GM23338 (cell line): ENCODE measurements at regions not wholly inside any gene's neighbourhood (a gene's known extent, or its start where the extent isn't known, plus 50 kb on each side); places are given as distances from the start of the nearest gene placed in this dataset.
A peak's percentile ranks its signal among the peaks of the same experiment; 100 is the strongest.

Experiments
- ATAC-seq: fragments of 200-7000 bp; cut with Tn5 transposase; 3 replicates; pipeline ENCODE4 v1.9.1; 2020
- DNase-seq: peaks from one replicate; pipeline ENCODE4 v3.0.0-alpha.2; 2015; ENCODE audit warnings: low spot score
- H2AFZ ChIP-seq: fragments of 200-600 bp; sonication (generic); 2 replicates; pipeline ENCODE4 v1.8.0; 2016; ENCODE audit warnings: antibody characterized with exemption, mild to moderate bottlenecking, moderate library complexity
- H3F3A ChIP-seq: fragments of 200-600 bp; sonication (generic); replicated peaks from 2 replicates; pipeline ENCODE4 v1.8.0; 2017; ENCODE audit warnings: antibody characterized with exemption, mixed run types, low read depth
- H3K27ac ChIP-seq: fragments of 200-600 bp; sonication (generic); 2 replicates; pipeline ENCODE4 v1.6.1; 2016; ENCODE audit warnings: low read depth
- H3K27me3 ChIP-seq: fragments of 200-600 bp; sonication (generic); 2 replicates; pipeline ENCODE4 v1.8.0; 2016; ENCODE audit warnings: mild to moderate bottlenecking, mixed run types, moderate library complexity; ENCODE audit not compliant: insufficient read depth
- H3K36me3 ChIP-seq: fragments of 200-600 bp; sonication (generic); 2 replicates; pipeline ENCODE4 v1.8.0; 2016; ENCODE audit warnings: mild to moderate bottlenecking; ENCODE audit not compliant: insufficient read depth
- H3K4me1 ChIP-seq: fragments of 200-600 bp; sonication (generic); 2 replicates; pipeline ENCODE4 v1.8.0; 2016; ENCODE audit warnings: mild to moderate bottlenecking, moderate library complexity; ENCODE audit not compliant: insufficient read depth
- H3K4me2 ChIP-seq: fragments of 200-600 bp; sonication (generic); 2 replicates; pipeline ENCODE4 v1.7.1; 2017; ENCODE audit warnings: mixed run types
- H3K4me3 ChIP-seq: fragments of 200-600 bp; sonication (generic); 2 replicates; pipeline ENCODE4 v1.6.1; 2016; ENCODE audit warnings: mixed run types
- H3K79me2 ChIP-seq: fragments of 200-600 bp; sonication (generic); replicated peaks from 2 replicates; pipeline ENCODE4 v1.8.0; 2017; ENCODE audit warnings: mild to moderate bottlenecking; ENCODE audit not compliant: insufficient read depth
- H3K9me2 ChIP-seq: fragments of 200-600 bp; sonication (generic); 2 replicates; pipeline ENCODE4 v1.8.0; 2017; ENCODE audit not compliant: insufficient read depth
- H4K20me1 ChIP-seq: fragments of 200-600 bp; sonication (generic); replicated peaks from 2 replicates; pipeline ENCODE4 v1.8.0; 2017; ENCODE audit warnings: mild to moderate bottlenecking; ENCODE audit not compliant: insufficient read depth
- H3K27ac Mint-ChIP-seq: 2 replicates; pipeline ENCODE4 v1.8.0; 2020; ENCODE audit warnings: inconsistent platforms, mild to moderate bottlenecking, moderate library complexity, mixed read lengths
- H3K27me3 Mint-ChIP-seq: 3 replicates; pipeline ENCODE4 v1.8.0; 2022; ENCODE audit warnings: low read depth, mild to moderate bottlenecking, moderate library complexity, mixed read lengths, inconsistent platforms; ENCODE audit not compliant: insufficient read depth, poor library complexity
- H3K36me3 Mint-ChIP-seq: 3 replicates; pipeline ENCODE4 v1.8.0; 2021; ENCODE audit warnings: low read depth, mild to moderate bottlenecking, inconsistent platforms, moderate library complexity, mixed read lengths
- H3K4me1 Mint-ChIP-seq: 3 replicates; pipeline ENCODE4 v1.8.0; 2020; ENCODE audit warnings: mild to moderate bottlenecking, inconsistent platforms, mixed read lengths
- H3K4me3 Mint-ChIP-seq: 3 replicates; pipeline ENCODE4 v1.8.0; 2021; ENCODE audit warnings: moderate library complexity, mild to moderate bottlenecking, inconsistent platforms, mixed read lengths
- H3K9me3 Mint-ChIP-seq: 3 replicates; pipeline ENCODE4 v1.8.0; 2020; ENCODE audit warnings: moderate library complexity, mild to moderate bottlenecking, inconsistent platforms, mixed read lengths
- CREB1 ChIP-seq: fragments of 250-450 bp; sonication (Bioruptor Pico); IDR thresholded peaks from 2 replicates; pipeline ENCODE4 v1.5.0; 2020; ENCODE audit warnings: low read depth, mild to moderate bottlenecking, moderate library complexity
- EZH2 ChIP-seq: fragments of 200-600 bp; sonication (generic); IDR thresholded peaks from one replicate; pipeline ENCODE4 v1.8.0; 2017; ENCODE audit warnings: antibody characterized with exemption, mild to moderate bottlenecking, low read depth; ENCODE audit not compliant: unreplicated experiment
- NANOG ChIP-seq: IDR thresholded peaks from 2 replicates; pipeline ENCODE4 v1.6.1; 2016; ENCODE audit warnings: antibody characterized with exemption, borderline replicate concordance
- POLR2AphosphoS5 ChIP-seq: IDR thresholded peaks from 2 replicates; pipeline ENCODE4 v1.6.1; 2016; ENCODE audit warnings: antibody characterized with exemption, low read depth
- TF ChIP-seq, protein P1 (sequence below), 2 experiments: fragments of 200-600 bp in 1 of 2; sonication (generic) in 1 of 2; conservative IDR thresholded peaks; 2 replicates each; pipeline versions ENCODE4 v1.5.1 to v1.6.1; 2016 to 2017; ENCODE audit warnings: antibody characterized with exemption in 2 of 2, low read depth in 2 of 2, mild to moderate bottlenecking in 2 of 2, moderate library complexity in 1 of 2
- TF ChIP-seq, protein P2 (sequence below): IDR thresholded peaks from 2 replicates; pipeline ENCODE4 v1.6.1; 2016; ENCODE audit warnings: antibody characterized with exemption

DNA sequence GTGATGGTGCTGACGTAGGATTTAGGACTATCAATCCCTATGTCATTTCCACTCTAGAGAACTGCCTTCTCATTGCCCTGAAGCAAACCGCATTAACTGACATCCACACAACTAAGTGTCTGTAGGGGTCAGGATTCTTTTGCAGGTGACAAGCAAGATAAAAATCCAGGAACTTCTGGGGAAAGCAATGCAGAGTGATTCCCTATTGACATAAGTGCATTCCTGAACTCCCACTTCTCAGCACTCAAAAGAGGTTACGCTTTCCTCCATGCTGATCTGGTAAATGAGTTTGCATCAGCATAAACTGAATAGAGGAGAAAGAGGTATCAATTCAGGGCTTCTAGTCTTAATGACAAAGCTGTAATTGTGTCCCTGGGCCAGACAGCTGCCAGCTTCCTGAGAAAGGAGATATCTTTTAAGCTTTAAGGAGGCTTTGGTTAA, 224.6 kb upstream of the ISX start:
- peak overlapping the region; percentile 56; the same call in 1 of the 2 replicates for H3K4me2 ChIP-seq
- H2AFZ ChIP-seq, result no peak overlapping the region
- TF ChIP-seq, protein P1, sequence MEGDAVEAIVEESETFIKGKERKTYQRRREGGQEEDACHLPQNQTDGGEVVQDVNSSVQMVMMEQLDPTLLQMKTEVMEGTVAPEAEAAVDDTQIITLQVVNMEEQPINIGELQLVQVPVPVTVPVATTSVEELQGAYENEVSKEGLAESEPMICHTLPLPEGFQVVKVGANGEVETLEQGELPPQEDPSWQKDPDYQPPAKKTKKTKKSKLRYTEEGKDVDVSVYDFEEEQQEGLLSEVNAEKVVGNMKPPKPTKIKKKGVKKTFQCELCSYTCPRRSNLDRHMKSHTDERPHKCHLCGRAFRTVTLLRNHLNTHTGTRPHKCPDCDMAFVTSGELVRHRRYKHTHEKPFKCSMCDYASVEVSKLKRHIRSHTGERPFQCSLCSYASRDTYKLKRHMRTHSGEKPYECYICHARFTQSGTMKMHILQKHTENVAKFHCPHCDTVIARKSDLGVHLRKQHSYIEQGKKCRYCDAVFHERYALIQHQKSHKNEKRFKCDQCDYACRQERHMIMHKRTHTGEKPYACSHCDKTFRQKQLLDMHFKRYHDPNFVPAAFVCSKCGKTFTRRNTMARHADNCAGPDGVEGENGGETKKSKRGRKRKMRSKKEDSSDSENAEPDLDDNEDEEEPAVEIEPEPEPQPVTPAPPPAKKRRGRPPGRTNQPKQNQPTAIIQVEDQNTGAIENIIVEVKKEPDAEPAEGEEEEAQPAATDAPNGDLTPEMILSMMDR (conservative IDR thresholded peaks at IDR 0.05; ENCODE audit: low read depth in 2 of 2), result peak in 1 of 2 experiments; percentile 35; a peak in 2 of 4 replicates
- peak; percentile 36; the same call in 1 of the 2 replicates for TF ChIP-seq NANOG
- no peak for TF ChIP-seq CREB1
- Mint-ChIP-seq H3K36me3 (peaks cover 34% of the 10 kb centered on the region), H3K27me3 (peaks cover 8% of the 10 kb centered on the region), H3K27ac (peak overlapping the region; percentile 98), H3K4me1 (peaks cover 35% of the 10 kb centered on the region), H3K4me3 (peak overlapping the region; percentile 13; the same call in 1 of the 3 replicates), H3K9me3 (peaks cover 71% of the 10 kb centered on the region)
- ATAC-seq (peak; percentile 96), DNase-seq (peak; percentile 86)
- peaks cover 27% of the 10 kb centered on the region for H3K4me1 ChIP-seq
- H3K36me3 ChIP-seq, result no peaks in the 10 kb centered on the region
- H3K9me2 ChIP-seq, result peaks cover 8% of the 10 kb centered on the region; the same call in 1 of the 2 replicates
- H3K4me3 ChIP-seq, result no peak overlapping the region
- H4K20me1 ChIP-seq, result no peaks in the 10 kb centered on the region
- H3F3A ChIP-seq, result peaks cover 9% of the 10 kb centered on the region; the same call in 1 of the 2 replicates
- no peaks in the 10 kb centered on the region for H3K27me3 ChIP-seq
- H3K79me2 ChIP-seq, result no peaks in the 10 kb centered on the region
- peak overlapping the region; percentile 99 for H3K27ac ChIP-seq

DNA sequence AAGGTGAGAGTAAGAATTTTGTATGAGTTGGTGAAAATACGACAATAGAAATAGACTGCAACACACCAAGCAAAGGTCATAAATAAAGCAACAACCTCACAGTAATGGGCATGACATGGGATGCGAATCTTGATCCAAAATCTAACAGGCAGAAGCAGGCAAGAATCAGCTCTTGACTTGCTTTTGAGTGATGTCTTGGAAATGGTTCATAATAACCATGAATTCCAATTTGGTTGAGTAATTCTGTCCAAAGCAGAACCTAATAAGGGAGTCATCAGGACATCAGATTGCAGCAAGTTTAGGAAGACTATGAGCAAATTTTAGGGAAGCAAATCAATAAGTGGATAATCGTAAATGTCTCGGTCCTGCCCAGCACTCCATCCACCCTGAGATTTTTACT, 224.0 kb upstream of the ISX start:
- no peak for DNase-seq
- Histone ChIP-seq H2AFZ (no peak overlapping the region), H3K36me3 (no peaks in the 10 kb centered on the region), H3K9me2 (peaks cover 8% of the 10 kb centered on the region; the same call in 1 of the 2 replicates), H3K4me1 (peaks cover 33% of the 10 kb centered on the region), H3K27ac (peak overlapping the region; percentile 99), H3F3A (peaks cover 9% of the 10 kb centered on the region; the same call in 1 of the 2 replicates), H3K4me2 (peak overlapping the region; percentile 56), H3K79me2 (no peaks in the 10 kb centered on the region), H3K4me3 (peak overlapping the region; percentile 18; the same call in 1 of the 2 replicates), H3K27me3 (no peaks in the 10 kb centered on the region), H4K20me1 (no peaks in the 10 kb centered on the region)
- Mint-ChIP-seq H3K27me3 (peaks cover 8% of the 10 kb centered on the region), H3K9me3 (peaks cover 66% of the 10 kb centered on the region), H3K36me3 (peaks cover 34% of the 10 kb centered on the region), H3K4me1 (peaks cover 33% of the 10 kb centered on the region), H3K4me3 (peak overlapping the region; percentile 13; the same call in 2 of the 3 replicates), H3K27ac (peak overlapping the region; percentile 98)
- ATAC-seq, result no peak; the same call in 2 of the 3 replicates
- TF ChIP-seq EZH2 (no peak), CREB1 (no peak), POLR2AphosphoS5 (no peak)
- TF ChIP-seq, protein P1 (conservative IDR thresholded peaks at IDR 0.05; ENCODE audit: low read depth in 2 of 2), result no peak
- TF ChIP-seq, protein P2, sequence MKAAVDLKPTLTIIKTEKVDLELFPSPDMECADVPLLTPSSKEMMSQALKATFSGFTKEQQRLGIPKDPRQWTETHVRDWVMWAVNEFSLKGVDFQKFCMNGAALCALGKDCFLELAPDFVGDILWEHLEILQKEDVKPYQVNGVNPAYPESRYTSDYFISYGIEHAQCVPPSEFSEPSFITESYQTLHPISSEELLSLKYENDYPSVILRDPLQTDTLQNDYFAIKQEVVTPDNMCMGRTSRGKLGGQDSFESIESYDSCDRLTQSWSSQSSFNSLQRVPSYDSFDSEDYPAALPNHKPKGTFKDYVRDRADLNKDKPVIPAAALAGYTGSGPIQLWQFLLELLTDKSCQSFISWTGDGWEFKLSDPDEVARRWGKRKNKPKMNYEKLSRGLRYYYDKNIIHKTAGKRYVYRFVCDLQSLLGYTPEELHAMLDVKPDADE, result no peak
